ENCODE measurements at regions not wholly inside any gene's neighbourhood (a gene's known extent, or its start where the extent isn't known, plus 50 kb on each side); places are given as distances from the start of the nearest gene placed in this dataset.

GRCh38 chr7:157472311-157473050 lies 135.7 kb downstream of the DNAJB6 start:
- Histone ChIP-seq H3K4me2 (ENCODE audit: low read length) (no peak overlapping the region), H3K9me2 (replicated peaks; ENCODE audit: low read length) (no peaks in the 10 kb centered on the region), H3K27ac (ENCODE audit: low read length) (no peak overlapping the region), H4K20me1 (ENCODE audit: low read length) (no peaks in the 10 kb centered on the region), H2AFZ (ENCODE audit: low read length) (no peak overlapping the region), H3K36me3 (ENCODE audit: low read depth, low read length) (no peaks in the 10 kb centered on the region), H3K79me2 (ENCODE audit: low read length) (no peaks in the 10 kb centered on the region), H3K27me3 (ENCODE audit: low read length) (no peaks in the 10 kb centered on the region), H3K4me1 (ENCODE audit: insufficient read depth, low read length) (peaks cover 18% of the 10 kb centered on the region), H3K4me3 (ENCODE audit: low read length) (no peak overlapping the region), H3K9me3 (ENCODE audit: low read length) (peaks cover 13% of the 10 kb centered on the region), H3F3A (ENCODE audit: low read length, unreplicated experiment) (no peaks in the 10 kb centered on the region), H3K9ac (ENCODE audit: low read length) (no peak overlapping the region)
- no peak for TF ChIP-seq CTCF (conservative IDR thresholded peaks at IDR 0.05; ENCODE audit: low read depth, low read length)
- no peak for TF ChIP-seq EZH2 (IDR thresholded peaks at IDR 0.05; ENCODE audit: low read length, unreplicated experiment)
- no peak for TF ChIP-seq EZH2phosphoT487 (IDR thresholded peaks at IDR 0.05; ENCODE audit: borderline replicate concordance, low read length)
- BruUV-seq (replicated peaks): no TSS peak
- intact Hi-C loops (cut with micrococcal nuclease): no loop called here
- POLR2A ChIA-PET (ENCODE audit: unreplicated experiment): no interaction called here
- DNase-seq: no peak
- ATAC-seq: no peak
- CTCF ChIA-PET: no interaction called here

GRCh38 chr7:157473051-157473569 lies 136.3 kb downstream of the DNAJB6 start:
- CTCF ChIA-PET: no interaction called here
- TF ChIP-seq EZH2 (IDR thresholded peaks at IDR 0.05; ENCODE audit: low read length, unreplicated experiment) (no peak), EZH2phosphoT487 (IDR thresholded peaks at IDR 0.05; ENCODE audit: borderline replicate concordance, low read length) (no peak), CTCF (conservative IDR thresholded peaks at IDR 0.05; ENCODE audit: low read depth, low read length) (no peak)
- no peak for ATAC-seq
- Histone ChIP-seq H3K27me3 (ENCODE audit: low read length) (no peaks in the 10 kb centered on the region), H2AFZ (ENCODE audit: low read length) (no peak overlapping the region), H3K9ac (ENCODE audit: low read length) (no peak overlapping the region), H3K4me2 (ENCODE audit: low read length) (no peak overlapping the region), H3F3A (ENCODE audit: low read length, unreplicated experiment) (no peaks in the 10 kb centered on the region), H4K20me1 (ENCODE audit: low read length) (no peaks in the 10 kb centered on the region), H3K79me2 (ENCODE audit: low read length) (no peaks in the 10 kb centered on the region), H3K4me1 (ENCODE audit: insufficient read depth, low read length) (peaks cover 18% of the 10 kb centered on the region), H3K4me3 (ENCODE audit: low read length) (no peak overlapping the region), H3K27ac (ENCODE audit: low read length) (no peak overlapping the region), H3K9me3 (ENCODE audit: low read length) (peaks cover 13% of the 10 kb centered on the region), H3K9me2 (replicated peaks; ENCODE audit: low read length) (no peaks in the 10 kb centered on the region), H3K36me3 (ENCODE audit: low read depth, low read length) (no peaks in the 10 kb centered on the region)
- POLR2A ChIA-PET (ENCODE audit: unreplicated experiment): no interaction called here
- DNase-seq: no peak
- no TSS peak for BruUV-seq (replicated peaks)
- intact Hi-C loops (cut with micrococcal nuclease): no loop called here

GRCh38 chr7:157474685-157475084 lies 137.9 kb downstream of the DNAJB6 start:
- intact Hi-C loops (cut with micrococcal nuclease): no loop called here
- CTCF ChIA-PET: interaction anchor here (0.6 kb wide), 1 partner anchor 8 kb away, joined by 3 read pairs; no protein-coding TSS in a partner anchor

More at GRCh38 chr7:157474685-157475084, 137.9 kb downstream of the DNAJB6 start:
- no peaks in the 10 kb centered on the region for H3K79me2 ChIP-seq (ENCODE audit: low read length)
- POLR2A ChIA-PET (ENCODE audit: unreplicated experiment): no interaction called here
- peaks cover 5% of the 10 kb centered on the region for H3K4me1 ChIP-seq (ENCODE audit: insufficient read depth, low read length)
- ATAC-seq (no peak), DNase-seq (peak; percentile 29)
- H3K4me3 ChIP-seq (ENCODE audit: low read length): no peak overlapping the region
- H3F3A ChIP-seq (ENCODE audit: low read length, unreplicated experiment): no peaks in the 10 kb centered on the region
- peaks cover 13% of the 10 kb centered on the region for H3K9me3 ChIP-seq (ENCODE audit: low read length)
- H3K9ac ChIP-seq (ENCODE audit: low read length): no peak overlapping the region
- H3K9me2 ChIP-seq (replicated peaks; ENCODE audit: low read length): no peaks in the 10 kb centered on the region
- H3K36me3 ChIP-seq (ENCODE audit: low read depth, low read length): no peaks in the 10 kb centered on the region
- no peak overlapping the region for H3K4me2 ChIP-seq (ENCODE audit: low read length)
- no peak overlapping the region for H2AFZ ChIP-seq (ENCODE audit: low read length)
- H3K27me3 ChIP-seq (ENCODE audit: low read length): no peaks in the 10 kb centered on the region
- no peak for TF ChIP-seq EZH2phosphoT487 (IDR thresholded peaks at IDR 0.05; ENCODE audit: borderline replicate concordance, low read length)
- peak; percentile 55 for TF ChIP-seq CTCF (conservative IDR thresholded peaks at IDR 0.05; ENCODE audit: low read depth, low read length)
- no peak for TF ChIP-seq EZH2 (IDR thresholded peaks at IDR 0.05; ENCODE audit: low read length, unreplicated experiment)
- no peaks in the 10 kb centered on the region for H4K20me1 ChIP-seq (ENCODE audit: low read length)
- H3K27ac ChIP-seq (ENCODE audit: low read length): no peak overlapping the region
- no TSS peak for BruUV-seq (replicated peaks)
